ENCODE measurements at regions not wholly inside any gene's neighbourhood (a gene's known extent, or its start where the extent isn't known, plus 50 kb on each side); places are given as distances from the start of the nearest gene placed in this dataset.

DNA sequence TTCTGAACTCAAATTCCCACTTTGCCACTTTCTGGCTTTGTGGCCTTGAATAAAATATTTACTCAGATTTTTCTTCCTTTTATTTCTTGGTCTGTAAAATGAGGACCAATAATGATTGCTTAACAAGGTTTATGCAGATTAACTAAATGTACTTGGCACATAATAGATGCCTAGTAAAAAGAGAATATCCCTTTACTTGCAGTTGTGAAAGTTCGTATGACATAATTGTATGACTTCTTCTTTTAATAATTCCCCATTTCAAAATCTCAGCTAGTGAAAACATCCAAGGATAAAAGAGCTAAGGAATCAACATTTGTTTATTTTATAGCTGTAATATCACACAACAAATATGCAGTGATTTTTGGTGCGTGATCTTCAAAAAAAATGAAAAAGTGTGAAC lies 215.6 kb upstream of the ATP2B1 start:
- no peak overlapping the region for H3K4me3 ChIP-seq
- no peaks in the 10 kb centered on the region for H3K36me3 ChIP-seq
- no peaks in the 10 kb centered on the region for H3K4me1 ChIP-seq
- DNase-seq (ENCODE audit: low spot score) = no peak
- no peaks in the 10 kb centered on the region for H3K9me3 ChIP-seq
- no peak overlapping the region for H3K27ac ChIP-seq
- no peak for TF ChIP-seq CTCF (IDR thresholded peaks at IDR 0.05)
- H3K27me3 ChIP-seq = no peaks in the 10 kb centered on the region

GRCh38 chr12:89923091-89923490 lies 214.5 kb upstream of the ATP2B1 start:
- no peak for TF ChIP-seq CTCF (IDR thresholded peaks at IDR 0.05)
- Histone ChIP-seq H3K27me3 (no peaks in the 10 kb centered on the region), H3K36me3 (no peaks in the 10 kb centered on the region), H3K4me3 (no peak overlapping the region), H3K9me3 (no peaks in the 10 kb centered on the region), H3K4me1 (no peaks in the 10 kb centered on the region), H3K27ac (no peak overlapping the region)
- DNase-seq (ENCODE audit: low spot score) = no peak

DNA sequence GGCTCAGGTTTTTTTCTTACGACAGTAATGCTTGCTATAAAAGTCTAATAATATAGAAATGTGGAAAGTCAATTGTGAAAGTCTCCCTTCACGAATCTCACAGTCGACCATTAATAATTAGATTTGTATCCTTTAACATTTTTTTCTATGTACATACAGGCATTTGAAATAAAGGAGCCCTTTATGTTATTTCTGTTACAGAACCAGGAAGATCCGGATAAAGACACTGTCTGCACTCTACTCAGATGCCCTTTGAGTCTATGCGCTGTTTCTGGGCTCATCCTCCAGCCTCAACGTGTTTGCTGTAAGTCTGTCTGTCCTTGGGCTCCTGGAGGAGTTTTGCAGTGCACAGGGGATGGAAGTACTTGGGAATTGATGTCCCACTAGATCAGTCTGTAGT lies 212.2 kb upstream of the ATP2B1 start:
- no peak for DNase-seq (ENCODE audit: low spot score)
- no peak for TF ChIP-seq CTCF (IDR thresholded peaks at IDR 0.05)
- no peak overlapping the region for H3K4me3 ChIP-seq

GRCh38 chr12:89919241-89919906 lies 210.7 kb upstream of the ATP2B1 start:
- no peak for TF ChIP-seq CTCF (IDR thresholded peaks at IDR 0.05)
- no peaks in the 10 kb centered on the region for H3K9me3 ChIP-seq
- DNase-seq (ENCODE audit: low spot score) = no peak
- no peak overlapping the region for H3K4me3 ChIP-seq
- H3K4me1 ChIP-seq = no peaks in the 10 kb centered on the region
- H3K27me3 ChIP-seq = no peaks in the 10 kb centered on the region
- no peak overlapping the region for H3K27ac ChIP-seq
- H3K36me3 ChIP-seq = no peaks in the 10 kb centered on the region

More for the DNA sequence above, 212.2 kb upstream of the ATP2B1 start:
- Histone ChIP-seq H3K27me3 (no peaks in the 10 kb centered on the region), H3K36me3 (no peaks in the 10 kb centered on the region), H3K4me1 (no peaks in the 10 kb centered on the region), H3K9me3 (no peaks in the 10 kb centered on the region), H3K27ac (no peak overlapping the region)

DNA sequence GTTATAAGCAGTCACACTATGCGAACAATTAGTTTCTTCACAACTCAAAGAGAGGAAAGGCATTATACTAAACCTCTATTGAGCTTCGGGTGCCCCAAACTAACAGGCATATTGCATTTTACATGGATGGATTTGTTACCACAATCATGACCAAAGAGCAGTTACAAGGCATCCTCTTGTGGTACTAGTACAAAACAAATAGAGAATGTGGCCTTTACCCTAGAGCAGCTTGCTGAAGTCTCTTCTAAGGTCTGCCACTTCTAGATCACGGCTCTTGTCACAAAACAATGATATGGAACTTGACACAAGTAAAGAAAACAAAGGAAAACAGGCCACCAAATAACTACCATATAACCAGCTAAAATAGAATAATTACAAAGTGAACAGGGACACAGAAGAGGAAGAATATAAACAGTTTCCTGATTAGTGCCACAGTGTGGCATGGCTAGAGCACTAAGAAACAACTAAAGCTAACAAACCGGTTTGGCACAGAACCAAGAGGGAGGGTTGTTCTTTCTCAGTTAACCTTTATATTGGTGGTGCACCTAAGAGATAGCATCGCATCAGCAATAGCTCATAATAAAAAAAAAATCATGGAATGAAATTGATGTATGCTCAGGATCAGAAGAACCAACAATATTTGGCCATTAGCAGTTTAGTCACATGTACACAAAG lies 209.7 kb upstream of the ATP2B1 start:
- no peak for TF ChIP-seq CTCF (IDR thresholded peaks at IDR 0.05)
- H3K4me3 ChIP-seq = no peak overlapping the region
- no peaks in the 10 kb centered on the region for H3K4me1 ChIP-seq
- no peaks in the 10 kb centered on the region for H3K36me3 ChIP-seq
- H3K27ac ChIP-seq = no peak overlapping the region
- H3K27me3 ChIP-seq = no peaks in the 10 kb centered on the region
- no peak for DNase-seq (ENCODE audit: low spot score)
- no peaks in the 10 kb centered on the region for H3K9me3 ChIP-seq

Measured in right atrium auricular region (tissue), 2 donors.